VCaP (cell line): ENCODE measurements at regions not wholly inside any gene's neighbourhood (a gene's known extent, or its start where the extent isn't known, plus 50 kb on each side); places are given as distances from the start of the nearest gene placed in this dataset.

Experiments used
- H3K27ac ChIP-seq: fragments of 450-650 bp; 2 replicates; pipeline ENCODE4 v1.5.1; 2017
- TF ChIP-seq, protein P1 (sequence below): fragments of 450-650 bp; conservative IDR thresholded peaks from 2 replicates; pipeline ENCODE4 v1.5.1; 2017; ENCODE audit warnings: mild to moderate bottlenecking, moderate library complexity

DNA sequence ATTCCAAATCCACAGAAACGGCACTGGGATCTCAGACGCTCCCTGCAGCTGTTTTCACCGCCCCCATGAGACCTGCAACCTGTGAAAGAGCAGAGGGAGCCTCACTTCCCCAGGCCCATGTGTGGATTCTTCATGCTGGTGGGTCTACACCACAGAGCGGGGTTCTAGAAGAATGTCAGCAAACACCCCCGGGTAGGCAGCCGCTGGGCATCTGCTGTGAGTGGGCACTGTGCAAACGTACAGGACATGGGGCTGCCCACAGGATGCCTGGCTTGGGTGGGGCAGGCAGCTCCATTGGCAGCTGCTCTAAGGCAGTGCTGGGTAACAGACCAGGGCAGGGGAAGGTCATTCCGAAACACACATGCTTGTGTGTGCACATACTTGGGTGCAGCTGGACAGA lies 174.9 kb downstream of the RBFOX3 start:
- no peak overlapping the region for H3K27ac ChIP-seq
- TF ChIP-seq, protein P1, sequence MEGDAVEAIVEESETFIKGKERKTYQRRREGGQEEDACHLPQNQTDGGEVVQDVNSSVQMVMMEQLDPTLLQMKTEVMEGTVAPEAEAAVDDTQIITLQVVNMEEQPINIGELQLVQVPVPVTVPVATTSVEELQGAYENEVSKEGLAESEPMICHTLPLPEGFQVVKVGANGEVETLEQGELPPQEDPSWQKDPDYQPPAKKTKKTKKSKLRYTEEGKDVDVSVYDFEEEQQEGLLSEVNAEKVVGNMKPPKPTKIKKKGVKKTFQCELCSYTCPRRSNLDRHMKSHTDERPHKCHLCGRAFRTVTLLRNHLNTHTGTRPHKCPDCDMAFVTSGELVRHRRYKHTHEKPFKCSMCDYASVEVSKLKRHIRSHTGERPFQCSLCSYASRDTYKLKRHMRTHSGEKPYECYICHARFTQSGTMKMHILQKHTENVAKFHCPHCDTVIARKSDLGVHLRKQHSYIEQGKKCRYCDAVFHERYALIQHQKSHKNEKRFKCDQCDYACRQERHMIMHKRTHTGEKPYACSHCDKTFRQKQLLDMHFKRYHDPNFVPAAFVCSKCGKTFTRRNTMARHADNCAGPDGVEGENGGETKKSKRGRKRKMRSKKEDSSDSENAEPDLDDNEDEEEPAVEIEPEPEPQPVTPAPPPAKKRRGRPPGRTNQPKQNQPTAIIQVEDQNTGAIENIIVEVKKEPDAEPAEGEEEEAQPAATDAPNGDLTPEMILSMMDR = no peak

DNA sequence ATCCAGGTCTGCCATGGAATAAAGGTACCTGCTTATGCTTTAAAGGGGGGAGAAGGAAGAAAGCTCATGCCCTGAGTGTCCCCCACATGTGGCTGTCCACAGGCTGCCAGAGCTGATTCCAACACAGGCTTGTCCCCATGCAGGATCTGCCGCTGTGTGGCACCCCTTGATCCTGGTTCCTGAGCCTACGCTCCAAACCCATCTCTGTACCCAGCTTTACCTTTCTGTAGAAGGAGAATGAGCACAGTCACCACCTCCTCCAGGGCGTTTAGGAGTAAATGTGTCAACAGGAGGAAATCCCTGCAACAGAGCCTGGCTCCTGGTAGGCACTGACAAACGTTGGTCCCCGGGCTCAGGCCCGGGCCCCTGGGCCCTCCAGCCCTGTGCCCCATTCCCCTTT lies 175.6 kb downstream of the RBFOX3 start:
- H3K27ac ChIP-seq = no peak overlapping the region
- TF ChIP-seq, protein P1 = no peak

DNA sequence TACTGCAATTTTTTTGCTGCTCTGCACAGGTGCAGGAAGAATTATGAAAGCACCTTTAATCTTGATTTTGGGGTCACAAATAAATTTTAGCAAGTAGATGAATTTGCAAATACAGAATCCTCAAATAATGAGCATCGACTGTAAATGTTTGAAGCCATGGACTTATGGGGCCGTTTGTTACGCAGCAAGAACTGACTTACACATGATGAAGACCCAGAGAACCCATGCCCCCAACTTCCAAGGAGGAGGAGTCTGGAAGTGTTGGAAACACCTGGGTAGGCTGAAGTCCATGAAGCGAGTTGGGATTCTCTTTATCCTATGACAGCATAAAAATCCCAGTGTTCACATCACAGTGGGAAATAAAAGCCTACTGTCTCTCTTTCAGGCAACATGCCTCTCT lies 176.6 kb downstream of the RBFOX3 start:
- TF ChIP-seq, protein P1 = no peak

DNA sequence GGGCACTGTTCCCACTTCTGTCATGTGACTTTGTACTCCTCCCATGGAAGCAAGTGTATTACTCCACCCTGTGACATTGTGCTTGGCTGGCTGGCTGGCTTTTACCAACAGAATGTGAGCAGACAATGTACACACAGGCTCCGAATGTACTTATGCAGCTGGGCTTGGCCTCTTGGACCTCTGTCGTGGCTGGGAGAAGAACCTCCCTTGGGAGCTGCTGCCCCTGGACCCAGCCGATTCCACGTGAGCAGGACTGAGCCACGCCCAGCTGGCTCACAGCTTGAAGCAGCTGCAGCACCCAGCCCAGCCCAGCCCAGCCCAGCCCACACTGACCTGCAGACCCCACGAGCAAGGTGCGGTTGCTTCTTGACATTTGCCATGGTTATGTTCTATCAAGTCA lies 177.5 kb downstream of the RBFOX3 start:
- H3K27ac ChIP-seq = no peak overlapping the region
- TF ChIP-seq, protein P1 = no peak

More for the DNA sequence above, 176.6 kb downstream of the RBFOX3 start:
- H3K27ac ChIP-seq = no peak overlapping the region

DNA sequence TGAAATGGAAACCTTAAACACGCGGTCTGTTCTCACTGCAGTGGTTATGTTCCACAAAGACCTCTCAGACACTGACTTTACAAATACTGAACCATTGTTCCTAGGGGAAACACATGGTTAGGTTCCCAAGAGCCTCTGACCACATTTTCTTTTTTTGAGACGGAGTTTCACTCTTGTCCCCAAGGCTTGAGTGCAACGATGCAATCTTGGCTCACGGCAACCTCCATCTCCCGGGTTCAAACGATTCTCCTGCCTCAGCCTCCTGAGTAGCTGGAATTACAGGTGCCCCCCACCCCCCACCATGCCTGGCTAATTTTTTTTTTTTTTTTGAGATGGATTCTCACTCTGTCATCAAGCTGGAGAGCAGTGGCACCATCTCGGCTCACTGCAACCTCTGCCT lies 179.7 kb downstream of the RBFOX3 start:
- H3K27ac ChIP-seq = no peak overlapping the region
- TF ChIP-seq, protein P1 = no peak

DNA sequence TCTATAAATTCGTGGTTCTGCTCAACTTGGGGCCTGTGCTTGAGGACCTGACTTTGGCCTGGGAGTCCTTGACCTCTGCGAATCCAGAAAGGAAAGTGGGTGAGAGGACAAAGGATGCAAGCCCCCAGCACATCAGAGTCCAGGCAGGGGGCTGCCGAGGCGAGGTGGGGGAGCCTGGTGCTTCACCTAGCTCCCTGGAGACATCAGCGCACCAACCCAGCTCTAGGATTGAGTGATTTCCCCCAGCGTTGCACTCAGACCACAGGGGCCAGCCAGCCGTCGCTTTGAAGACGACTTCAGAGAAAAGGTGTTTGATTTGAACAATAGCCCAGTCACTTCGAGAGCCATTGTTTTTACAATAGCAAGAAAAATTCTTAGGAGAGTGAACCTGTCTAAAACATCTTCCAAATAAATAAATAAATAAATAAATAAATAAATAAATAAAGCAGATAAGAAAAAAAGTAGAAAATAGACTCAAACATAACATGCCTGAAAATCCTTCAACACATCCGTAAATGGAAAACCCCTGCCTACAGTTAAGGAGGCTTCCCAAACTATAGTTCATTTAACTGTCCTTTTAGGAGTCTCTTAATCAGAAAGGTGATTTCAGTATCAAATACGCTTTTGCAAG lies 180.9 kb downstream of the RBFOX3 start:
- H3K27ac ChIP-seq = no peak overlapping the region
- TF ChIP-seq, protein P1 = no peak

DNA sequence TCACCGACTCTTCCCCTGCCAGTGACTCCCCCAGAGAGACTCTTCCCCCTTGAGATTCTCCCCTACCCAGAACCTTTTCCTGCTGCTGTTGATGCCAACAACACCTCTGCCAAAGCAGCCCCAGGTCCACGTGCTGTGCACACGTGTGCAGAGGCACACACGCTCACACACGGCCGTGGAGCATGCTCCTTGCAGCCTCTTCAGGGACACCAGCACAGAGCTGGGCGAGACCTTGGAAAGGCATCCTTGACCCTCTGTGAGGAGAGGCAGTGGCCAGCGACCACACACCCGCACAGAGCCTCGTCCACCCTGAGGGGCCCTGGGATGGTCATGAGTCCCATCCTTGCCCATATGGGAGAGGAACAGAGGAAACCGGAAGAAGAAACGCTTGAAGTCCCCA lies 181.9 kb downstream of the RBFOX3 start:
- H3K27ac ChIP-seq = no peak overlapping the region

More for the DNA sequence above, 181.9 kb downstream of the RBFOX3 start:
- TF ChIP-seq, protein P1 = no peak
